ENCODE measurements at regions not wholly inside any gene's neighbourhood (a gene's known extent, or its start where the extent isn't known, plus 50 kb on each side); places are given as distances from the start of the nearest gene placed in this dataset.

DNA sequence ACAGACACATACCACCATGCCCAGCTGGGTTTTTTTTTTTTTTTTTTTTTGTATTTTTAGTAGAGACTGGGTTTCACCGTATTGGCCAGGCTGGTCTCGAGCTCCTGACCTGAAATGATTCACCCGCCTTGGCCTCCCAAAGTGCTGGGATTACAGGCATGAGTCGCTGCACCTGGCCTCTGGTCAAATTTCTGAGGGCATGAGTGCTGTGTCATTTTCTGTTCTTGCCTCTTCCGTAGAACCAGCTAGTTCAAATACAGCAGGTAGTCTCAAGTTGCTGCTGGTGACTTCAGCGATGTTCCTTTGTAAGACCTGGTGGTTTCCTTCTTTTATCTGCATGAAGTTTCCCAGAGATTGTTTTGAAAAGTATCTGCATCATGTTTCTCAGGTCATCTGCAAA lies 134.8 kb upstream of the SHH start:
- Histone ChIP-seq H3K36me3 (no peaks in the 10 kb centered on the region), H3K4me1 (no peaks in the 10 kb centered on the region), H3K27me3 (peaks cover 28% of the 10 kb centered on the region), H3K4me3 (ENCODE audit: low read depth, low read length) (no peak overlapping the region), H3K9me3 (no peaks in the 10 kb centered on the region)
- DNase-seq, result no peak
- TF ChIP-seq, protein P1, sequence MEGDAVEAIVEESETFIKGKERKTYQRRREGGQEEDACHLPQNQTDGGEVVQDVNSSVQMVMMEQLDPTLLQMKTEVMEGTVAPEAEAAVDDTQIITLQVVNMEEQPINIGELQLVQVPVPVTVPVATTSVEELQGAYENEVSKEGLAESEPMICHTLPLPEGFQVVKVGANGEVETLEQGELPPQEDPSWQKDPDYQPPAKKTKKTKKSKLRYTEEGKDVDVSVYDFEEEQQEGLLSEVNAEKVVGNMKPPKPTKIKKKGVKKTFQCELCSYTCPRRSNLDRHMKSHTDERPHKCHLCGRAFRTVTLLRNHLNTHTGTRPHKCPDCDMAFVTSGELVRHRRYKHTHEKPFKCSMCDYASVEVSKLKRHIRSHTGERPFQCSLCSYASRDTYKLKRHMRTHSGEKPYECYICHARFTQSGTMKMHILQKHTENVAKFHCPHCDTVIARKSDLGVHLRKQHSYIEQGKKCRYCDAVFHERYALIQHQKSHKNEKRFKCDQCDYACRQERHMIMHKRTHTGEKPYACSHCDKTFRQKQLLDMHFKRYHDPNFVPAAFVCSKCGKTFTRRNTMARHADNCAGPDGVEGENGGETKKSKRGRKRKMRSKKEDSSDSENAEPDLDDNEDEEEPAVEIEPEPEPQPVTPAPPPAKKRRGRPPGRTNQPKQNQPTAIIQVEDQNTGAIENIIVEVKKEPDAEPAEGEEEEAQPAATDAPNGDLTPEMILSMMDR (IDR thresholded peaks at IDR 0.05; ENCODE audit: low read depth, low read length), result no peak

DNA sequence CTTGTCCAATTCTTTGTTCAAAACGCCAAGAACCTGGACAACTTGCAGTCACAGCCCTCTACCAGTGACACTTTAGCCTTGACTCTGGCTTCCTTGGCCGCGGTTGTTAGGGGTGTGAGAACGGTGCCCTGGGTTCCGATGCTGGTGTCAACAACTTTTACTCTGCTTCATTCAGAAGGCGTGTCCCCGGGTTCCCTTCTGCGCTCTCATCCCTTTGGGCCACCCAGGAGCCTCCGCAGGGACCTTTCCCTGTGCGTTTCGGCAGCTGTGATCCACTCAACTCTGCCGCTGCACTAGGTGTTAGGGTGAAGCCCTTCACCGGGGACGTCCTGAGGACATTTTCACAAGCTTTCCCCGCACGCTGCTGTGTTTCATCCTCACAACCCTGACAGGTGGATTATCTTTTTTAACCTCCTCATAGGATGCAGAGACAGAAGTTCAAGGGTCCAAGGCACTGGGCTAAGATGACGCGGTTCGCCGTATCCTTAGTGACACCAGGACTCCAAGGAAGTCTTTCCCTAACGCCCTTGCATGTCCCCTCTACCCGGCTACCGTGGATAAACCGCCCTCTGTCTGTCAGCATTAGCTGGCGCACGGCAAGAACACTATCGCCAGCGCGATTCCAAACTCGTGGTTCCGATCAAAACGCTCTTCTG lies 133.5 kb upstream of the SHH start:
- no peaks in the 10 kb centered on the region for H3K9me3 ChIP-seq
- DNase-seq, result no peak
- H3K36me3 ChIP-seq, result no peaks in the 10 kb centered on the region
- no peak overlapping the region for H3K4me3 ChIP-seq (ENCODE audit: low read depth, low read length)
- H3K4me1 ChIP-seq, result no peaks in the 10 kb centered on the region
- peaks cover 22% of the 10 kb centered on the region for H3K27me3 ChIP-seq
- TF ChIP-seq, protein P1 (IDR thresholded peaks at IDR 0.05; ENCODE audit: low read depth, low read length), result no peak

DNA sequence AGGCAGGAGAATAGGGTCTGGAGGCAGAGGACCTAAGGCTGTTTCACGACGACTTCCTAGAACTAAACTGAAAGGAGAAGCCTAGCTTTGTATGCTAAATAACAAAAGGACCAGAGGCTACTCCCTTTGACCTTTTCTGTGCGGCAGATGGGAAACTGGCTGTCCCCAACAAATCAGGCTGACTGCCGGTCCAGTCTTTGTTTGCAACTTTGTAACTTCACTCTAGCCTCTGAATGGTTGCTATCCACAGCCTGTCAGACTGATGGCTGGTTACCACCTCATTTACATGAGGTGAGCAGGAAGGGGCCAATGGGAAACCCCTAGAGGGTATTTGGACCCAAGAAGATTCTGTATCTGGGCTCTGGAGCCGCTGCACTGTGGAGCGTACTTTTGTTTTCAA lies 132.6 kb upstream of the SHH start:
- H3K4me1 ChIP-seq, result no peaks in the 10 kb centered on the region
- no peaks in the 10 kb centered on the region for H3K9me3 ChIP-seq
- no peak for DNase-seq
- no peak overlapping the region for H3K4me3 ChIP-seq (ENCODE audit: low read depth, low read length)
- TF ChIP-seq, protein P1 (IDR thresholded peaks at IDR 0.05; ENCODE audit: low read depth, low read length), result no peak
- H3K36me3 ChIP-seq, result no peaks in the 10 kb centered on the region
- peaks cover 13% of the 10 kb centered on the region for H3K27me3 ChIP-seq

DNA sequence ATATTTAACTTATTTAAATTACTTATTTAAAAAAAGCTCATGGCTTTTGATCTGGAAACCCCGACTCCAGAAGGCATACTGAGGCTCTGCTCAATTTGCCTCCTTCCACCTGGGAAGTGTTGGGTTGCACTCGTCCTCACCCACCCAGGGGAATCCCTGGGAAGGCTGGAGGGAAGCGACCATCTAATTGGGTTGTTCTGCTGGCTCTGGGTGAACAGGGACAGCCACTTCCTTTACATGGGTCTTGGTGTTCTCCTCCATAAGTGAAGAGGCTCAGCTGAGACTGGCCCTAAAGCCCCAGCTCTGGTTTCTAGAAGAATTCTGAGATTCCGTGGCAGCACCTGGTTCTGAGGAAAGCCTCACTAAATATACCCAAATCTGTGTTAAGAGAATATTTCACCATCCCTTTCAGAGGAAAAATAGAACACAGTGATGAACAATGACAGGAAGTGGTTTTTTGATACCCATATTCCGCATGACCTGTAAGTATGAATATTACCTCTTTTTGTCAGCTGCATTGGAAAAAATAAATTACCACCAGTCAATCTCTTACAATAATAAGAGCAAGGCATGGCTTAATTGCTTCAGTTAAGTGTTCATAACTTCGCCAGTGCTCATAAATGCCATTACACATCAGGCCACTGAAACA lies 131.1 kb upstream of the SHH start:
- Histone ChIP-seq H3K36me3 (no peaks in the 10 kb centered on the region), H3K27me3 (peaks cover 2% of the 10 kb centered on the region), H3K4me3 (ENCODE audit: low read depth, low read length) (no peak overlapping the region), H3K9me3 (no peaks in the 10 kb centered on the region), H3K4me1 (no peaks in the 10 kb centered on the region)
- no peak for DNase-seq
- TF ChIP-seq, protein P1 (IDR thresholded peaks at IDR 0.05; ENCODE audit: low read depth, low read length), result no peak

DNA sequence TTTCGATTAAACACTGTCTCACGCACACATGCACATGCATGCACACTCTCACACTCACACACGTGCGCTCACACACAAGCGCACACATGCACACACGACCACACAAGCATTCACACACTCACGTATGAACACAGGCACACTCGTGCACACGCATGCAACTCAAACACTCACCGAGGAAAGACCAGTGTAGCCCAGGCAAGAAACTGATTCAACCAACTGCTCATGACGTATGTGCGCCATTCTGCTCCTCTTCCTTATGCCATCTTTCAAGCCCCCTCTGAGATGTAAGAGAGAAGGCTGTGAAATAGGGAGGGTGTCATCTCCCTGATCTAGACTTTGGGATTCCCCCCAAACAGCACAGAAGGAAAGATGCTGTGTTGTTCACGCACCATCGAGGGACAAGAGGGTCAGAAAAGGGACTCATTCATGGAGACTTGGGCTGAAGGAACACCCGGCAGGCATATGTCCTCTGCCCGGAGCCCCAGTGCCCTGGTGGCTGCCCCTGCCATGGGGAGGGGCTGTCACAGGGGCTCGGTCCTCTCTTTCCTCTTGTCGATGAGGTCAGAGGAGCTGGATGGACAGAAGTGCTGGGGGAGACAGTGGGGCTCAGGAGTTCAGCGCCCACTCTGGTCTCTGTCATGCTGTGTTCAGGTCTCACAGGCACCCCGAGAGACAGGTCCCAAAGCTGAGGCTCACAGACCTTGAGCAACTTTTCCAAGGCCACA lies 130.1 kb upstream of the SHH start:
- Histone ChIP-seq H3K36me3 (no peaks in the 10 kb centered on the region), H3K4me3 (ENCODE audit: low read depth, low read length) (no peak overlapping the region), H3K27me3 (no peaks in the 10 kb centered on the region; the same call in 1 of the 2 replicates), H3K9me3 (no peaks in the 10 kb centered on the region), H3K4me1 (no peaks in the 10 kb centered on the region)
- no peak for DNase-seq
- TF ChIP-seq, protein P1 (IDR thresholded peaks at IDR 0.05; ENCODE audit: low read depth, low read length), result no peak

DNA sequence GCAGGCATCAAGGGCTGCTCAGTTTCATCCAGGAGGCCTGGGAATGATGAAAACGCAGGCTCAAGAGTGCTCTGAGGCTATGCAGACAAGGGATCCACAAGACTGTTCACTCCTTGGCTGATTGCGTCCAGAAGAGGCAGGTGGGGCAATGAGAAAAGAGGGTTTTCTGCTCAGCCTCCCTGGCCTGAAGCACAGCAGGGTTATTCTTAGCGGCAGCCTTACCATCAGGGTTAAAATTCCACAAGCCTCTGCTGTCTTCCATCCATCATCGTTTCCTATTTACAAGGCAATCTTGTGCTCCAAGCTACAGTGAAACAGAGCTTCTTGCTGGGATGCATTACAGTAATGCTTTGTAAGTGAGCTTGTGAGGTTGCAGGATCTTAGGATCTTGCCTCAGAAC lies 129.4 kb upstream of the SHH start:
- H3K4me3 ChIP-seq (ENCODE audit: low read depth, low read length), result no peak overlapping the region
- H3K9me3 ChIP-seq, result no peaks in the 10 kb centered on the region
- H3K27me3 ChIP-seq, result no peaks in the 10 kb centered on the region; the same call in 1 of the 2 replicates
- H3K4me1 ChIP-seq, result no peaks in the 10 kb centered on the region
- TF ChIP-seq, protein P1 (IDR thresholded peaks at IDR 0.05; ENCODE audit: low read depth, low read length), result no peak
- no peaks in the 10 kb centered on the region for H3K36me3 ChIP-seq
- DNase-seq, result no peak
